Upper lobe of left lung (tissue), 4 donors: ENCODE measurements at regions not wholly inside any gene's neighbourhood (a gene's known extent, or its start where the extent isn't known, plus 50 kb on each side); places are given as distances from the start of the nearest gene placed in this dataset.

ENCODE experiments used
- CTCF ChIP-seq, 6 experiments: fragments of 450-650 bp in 4 of 6; fragments of 200-600 bp in 2 of 6; sonication (generic) in 2 of 6; IDR thresholded peaks; one replicate each; pipeline ENCODE4 v1.5.1; 2016 to 2019; ENCODE audit warnings: antibody characterized with exemption in 6 of 6
- EP300 ChIP-seq, 4 donors: sonication (generic); formaldehyde crosslinking; IDR thresholded peaks; one replicate each; pipeline ENCODE4 v1.5.1; 2017; ENCODE audit warnings: antibody characterized with exemption in 4 of 4, control low read depth in 2 of 4
- POLR2A ChIP-seq, 4 donors: fragments of 450-650 bp; IDR thresholded peaks; one replicate each; pipeline ENCODE4 v1.5.1; 2016 to 2017; ENCODE audit warnings: antibody characterized with exemption in 4 of 4, mild to moderate bottlenecking in 2 of 4

- TF ChIP-seq POLR2A (IDR thresholded peaks at IDR 0.05): no peak
- TF ChIP-seq EP300 (IDR thresholded peaks at IDR 0.05): peak in 1 of 4 donors; percentile 19
- no peak for TF ChIP-seq CTCF (IDR thresholded peaks at IDR 0.05)
Measured at GRCh38 chr5:121009058-121009457, 545.0 kb downstream of the PRR16 start.
